Calu3 (cell line): ENCODE measurements at regions not wholly inside any gene's neighbourhood (a gene's known extent, or its start where the extent isn't known, plus 50 kb on each side); places are given as distances from the start of the nearest gene placed in this dataset.

Experiments used
- BruUV-seq: library from RNA; stranded (reverse); fragments of 400-500 nt; replicated peaks from 2 replicates; lab custom pipeline; 2021; lab: Mats Ljungman, UMichigan
- CTCF ChIA-PET: fragments of 300-600 bp; sonication (Branson Sonifier 250); formaldehyde crosslinking; loops from one replicate; lab custom pipeline; 2022; ENCODE audit warnings: antibody characterized with exemption; lab: Charles Lee
- DNase-seq: peaks from one replicate; pipeline ENCODE4 v3.0.0; 2022
- H3K27ac Mint-ChIP-seq: one replicate; pipeline ENCODE4 v1.8.0; 2022; ENCODE audit warnings: mixed read lengths; ENCODE audit not compliant: unreplicated experiment
- H3K27me3 Mint-ChIP-seq: one replicate; pipeline ENCODE4 v1.8.0; 2022; ENCODE audit warnings: mixed read lengths; ENCODE audit not compliant: unreplicated experiment
- H3K36me3 Mint-ChIP-seq: one replicate; pipeline ENCODE4 v1.8.0; 2022; ENCODE audit warnings: mild to moderate bottlenecking, moderate library complexity, mixed read lengths; ENCODE audit not compliant: insufficient read depth, unreplicated experiment
- H3K4me1 Mint-ChIP-seq: one replicate; pipeline ENCODE4 v1.8.0; 2022; ENCODE audit warnings: mild to moderate bottlenecking, low read depth, mixed read lengths; ENCODE audit not compliant: unreplicated experiment
- H3K4me3 Mint-ChIP-seq: one replicate; pipeline ENCODE4 v1.8.0; 2022; ENCODE audit warnings: mild to moderate bottlenecking, low read depth, moderate library complexity, mixed read lengths; ENCODE audit not compliant: unreplicated experiment
- H3K9me3 Mint-ChIP-seq: one replicate; pipeline ENCODE4 v1.8.0; 2022; ENCODE audit warnings: low read depth, mixed read lengths; ENCODE audit not compliant: unreplicated experiment
- intact Hi-C: fragments of 100-400 bp; cut with micrococcal nuclease; formaldehyde crosslinking; loops from one replicate; pipeline ENCODE4 v1.10.0; 2022; ENCODE audit not compliant: unreplicated experiment
- TF ChIP-seq, protein P1 (sequence below): fragments of 200-600 bp; IDR thresholded peaks from one replicate; pipeline ENCODE4 v1.8.0; 2022; ENCODE audit warnings: antibody characterized with exemption; ENCODE audit not compliant: unreplicated experiment

- H3K4me3 Mint-ChIP-seq, result no peak overlapping the region
- no peak for DNase-seq
- BruUV-seq, result no TSS peak
- no peaks in the 10 kb centered on the region for H3K4me1 Mint-ChIP-seq
- CTCF ChIA-PET, result no interaction called here
- H3K36me3 Mint-ChIP-seq, result no peaks in the 10 kb centered on the region
- intact Hi-C loops, result no loop called here
- TF ChIP-seq, protein P1, sequence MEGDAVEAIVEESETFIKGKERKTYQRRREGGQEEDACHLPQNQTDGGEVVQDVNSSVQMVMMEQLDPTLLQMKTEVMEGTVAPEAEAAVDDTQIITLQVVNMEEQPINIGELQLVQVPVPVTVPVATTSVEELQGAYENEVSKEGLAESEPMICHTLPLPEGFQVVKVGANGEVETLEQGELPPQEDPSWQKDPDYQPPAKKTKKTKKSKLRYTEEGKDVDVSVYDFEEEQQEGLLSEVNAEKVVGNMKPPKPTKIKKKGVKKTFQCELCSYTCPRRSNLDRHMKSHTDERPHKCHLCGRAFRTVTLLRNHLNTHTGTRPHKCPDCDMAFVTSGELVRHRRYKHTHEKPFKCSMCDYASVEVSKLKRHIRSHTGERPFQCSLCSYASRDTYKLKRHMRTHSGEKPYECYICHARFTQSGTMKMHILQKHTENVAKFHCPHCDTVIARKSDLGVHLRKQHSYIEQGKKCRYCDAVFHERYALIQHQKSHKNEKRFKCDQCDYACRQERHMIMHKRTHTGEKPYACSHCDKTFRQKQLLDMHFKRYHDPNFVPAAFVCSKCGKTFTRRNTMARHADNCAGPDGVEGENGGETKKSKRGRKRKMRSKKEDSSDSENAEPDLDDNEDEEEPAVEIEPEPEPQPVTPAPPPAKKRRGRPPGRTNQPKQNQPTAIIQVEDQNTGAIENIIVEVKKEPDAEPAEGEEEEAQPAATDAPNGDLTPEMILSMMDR, result no peak
- H3K27me3 Mint-ChIP-seq, result no peaks in the 10 kb centered on the region
- peaks cover 7% of the 10 kb centered on the region for H3K9me3 Mint-ChIP-seq
- H3K27ac Mint-ChIP-seq, result no peak overlapping the region
Observed at GRCh38 chr5:163822548-163822947, 317.1 kb downstream of the MAT2B start.

GRCh38 chr5:163825661-163826060 is 320.2 kb downstream of the MAT2B start:
- Mint-ChIP-seq H3K36me3 (no peaks in the 10 kb centered on the region), H3K9me3 (peaks cover 13% of the 10 kb centered on the region), H3K27me3 (no peaks in the 10 kb centered on the region), H3K27ac (no peak overlapping the region), H3K4me3 (no peak overlapping the region), H3K4me1 (no peaks in the 10 kb centered on the region)
- TF ChIP-seq, protein P1, result no peak
- no peak for DNase-seq
- CTCF ChIA-PET, result no interaction called here
- intact Hi-C loops, result no loop called here
- no TSS peak for BruUV-seq

- Mint-ChIP-seq H3K4me1 (no peaks in the 10 kb centered on the region), H3K4me3 (no peak overlapping the region), H3K9me3 (peaks cover 17% of the 10 kb centered on the region), H3K27me3 (no peaks in the 10 kb centered on the region), H3K36me3 (no peaks in the 10 kb centered on the region), H3K27ac (no peak overlapping the region)
- CTCF ChIA-PET, result no interaction called here
- intact Hi-C loops, result no loop called here
- TF ChIP-seq, protein P1, result no peak
- no peak for DNase-seq
- no TSS peak for BruUV-seq
Observed at GRCh38 chr5:163826201-163826600, 320.8 kb downstream of the MAT2B start.

DNA sequence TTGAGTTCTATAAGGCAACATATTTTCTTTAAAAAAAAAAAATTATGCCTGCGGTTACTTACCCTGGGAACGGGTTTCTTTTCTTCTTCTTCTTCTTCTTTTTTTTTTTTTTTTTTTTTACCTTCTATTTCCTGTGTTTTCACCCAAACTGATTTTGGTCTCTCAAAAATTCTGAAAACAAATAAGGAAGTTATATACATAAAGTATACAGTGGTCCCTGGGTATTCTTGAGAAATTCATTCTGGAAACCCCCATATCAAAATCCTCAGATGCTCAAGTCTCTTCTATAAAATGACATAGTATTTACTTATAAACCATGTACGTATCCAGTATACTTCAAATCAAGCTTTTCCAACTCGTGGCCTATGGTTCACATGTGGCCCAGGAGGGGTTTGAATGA is 326.7 kb downstream of the MAT2B start:
- H3K36me3 Mint-ChIP-seq, result no peaks in the 10 kb centered on the region
- no peak overlapping the region for H3K4me3 Mint-ChIP-seq
- H3K27ac Mint-ChIP-seq, result no peak overlapping the region
- CTCF ChIA-PET, result no interaction called here
- intact Hi-C loops, result no loop called here
- TF ChIP-seq, protein P1, result no peak
- peaks cover 18% of the 10 kb centered on the region for H3K9me3 Mint-ChIP-seq
- H3K4me1 Mint-ChIP-seq, result no peaks in the 10 kb centered on the region
- no peak for DNase-seq
- no peaks in the 10 kb centered on the region for H3K27me3 Mint-ChIP-seq
- BruUV-seq, result no TSS peak

DNA sequence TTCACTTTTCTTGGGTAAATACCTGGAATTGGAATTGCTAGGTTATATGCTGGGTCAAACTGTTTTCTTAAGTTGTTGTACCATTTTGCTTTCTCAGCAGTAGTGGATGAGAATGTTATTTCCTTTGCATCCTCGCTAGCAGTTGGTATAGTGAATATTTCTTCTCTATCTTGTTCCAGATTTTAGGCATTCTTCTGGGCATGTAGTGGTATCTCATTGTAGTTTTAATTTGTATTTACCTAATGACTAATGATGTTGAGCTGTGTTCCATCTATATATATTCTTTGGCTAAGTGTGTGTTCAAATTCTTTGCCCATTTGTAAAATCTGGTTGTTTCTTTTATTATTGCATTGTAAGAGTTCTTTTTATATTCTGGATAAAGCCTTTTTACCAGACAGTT is 333.3 kb downstream of the MAT2B start:
- Mint-ChIP-seq H3K27me3 (no peaks in the 10 kb centered on the region), H3K27ac (no peak overlapping the region), H3K36me3 (no peaks in the 10 kb centered on the region), H3K9me3 (peaks cover 2% of the 10 kb centered on the region), H3K4me1 (no peaks in the 10 kb centered on the region), H3K4me3 (no peak overlapping the region)
- TF ChIP-seq, protein P1, result no peak
- DNase-seq, result no peak
- CTCF ChIA-PET, result no interaction called here
- no TSS peak for BruUV-seq
- intact Hi-C loops, result no loop called here
